CD8-positive, alpha-beta memory T cell (primary cell): ENCODE measurements at regions not wholly inside any gene's neighbourhood (a gene's known extent, or its start where the extent isn't known, plus 50 kb on each side); places are given as distances from the start of the nearest gene placed in this dataset.

ENCODE experiments used
- CTCF ChIA-PET: fragments of 350-600 bp; sonication (Branson Sonifier 250); formaldehyde crosslinking; loops from one replicate; lab custom pipeline; 2021; ENCODE audit warnings: antibody characterized with exemption; lab: Charles Lee
- POLR2A ChIA-PET: fragments of 350-600 bp; sonication (Branson Sonifier 250); formaldehyde crosslinking; loops from one replicate; lab custom pipeline; 2021; ENCODE audit warnings: antibody characterized with exemption; lab: Charles Lee
- DNase-seq, 5 donors: peaks; one replicate each; pipeline versions ENCODE4 v3.0.0 to v3.0.0-alpha.2; 2020 to 2022; ENCODE audit warnings: mixed read lengths in 1 of 5
- H3K27ac ChIP-seq: one replicate; pipeline ENCODE4 v1.7.0; 2013; ENCODE audit warnings: low read depth, mild to moderate bottlenecking, low read length, moderate library complexity
- H3K27me3 ChIP-seq: 2 replicates; pipeline ENCODE4 v1.7.0; 2013; ENCODE audit warnings: low read length, mild to moderate bottlenecking; ENCODE audit not compliant: insufficient read depth, poor library complexity, severe bottlenecking
- H3K36me3 ChIP-seq: 2 replicates; pipeline ENCODE4 v1.7.0; 2013; ENCODE audit warnings: mild to moderate bottlenecking, low read length, moderate library complexity; ENCODE audit not compliant: insufficient read depth
- H3K4me1 ChIP-seq: 2 replicates; pipeline ENCODE4 v1.7.0; 2013; ENCODE audit warnings: mild to moderate bottlenecking, low read length, moderate library complexity; ENCODE audit not compliant: insufficient read depth
- H3K4me3 ChIP-seq: 2 replicates; pipeline ENCODE4 v1.7.0; 2013; ENCODE audit warnings: mild to moderate bottlenecking, low read length
- H3K9me3 ChIP-seq: 2 replicates; pipeline ENCODE4 v1.7.0; 2013; ENCODE audit warnings: mild to moderate bottlenecking, low read length
- H3K27ac Mint-ChIP-seq, 8 donors: one replicate each; pipeline ENCODE4 v1.8.0; 2020 to 2021; ENCODE audit warnings: mixed read lengths in 8 of 8, mild to moderate bottlenecking in 6 of 8, inconsistent platforms in 3 of 8, moderate library complexity in 3 of 8
- H3K27me3 Mint-ChIP-seq, 2 donors: one replicate each; pipeline ENCODE4 v1.8.0; 2020 to 2021; ENCODE audit warnings: mixed read lengths in 2 of 2, mild to moderate bottlenecking in 1 of 2, moderate library complexity in 1 of 2
- H3K36me3 Mint-ChIP-seq, 3 donors: one replicate each; pipeline ENCODE4 v1.8.0; 2020 to 2021; ENCODE audit warnings: mixed read lengths in 3 of 3, inconsistent platforms in 1 of 3, mild to moderate bottlenecking in 1 of 3
- H3K4me1 Mint-ChIP-seq, 3 donors: one replicate each; pipeline ENCODE4 v1.8.0; 2020 to 2021; ENCODE audit warnings: mixed read lengths in 3 of 3, inconsistent platforms in 1 of 3, mild to moderate bottlenecking in 1 of 3
- H3K4me3 Mint-ChIP-seq, 7 donors: one replicate each; pipeline ENCODE4 v1.8.0; 2020 to 2021; ENCODE audit warnings: mixed read lengths in 7 of 7, mild to moderate bottlenecking in 6 of 7, moderate library complexity in 4 of 7, inconsistent platforms in 2 of 7
- H3K9me3 Mint-ChIP-seq, 5 donors: one replicate each; pipeline ENCODE4 v1.8.0; 2020 to 2022; ENCODE audit warnings: mixed read lengths in 5 of 5, mild to moderate bottlenecking in 3 of 5, moderate library complexity in 2 of 5, inconsistent platforms in 1 of 5

DNA sequence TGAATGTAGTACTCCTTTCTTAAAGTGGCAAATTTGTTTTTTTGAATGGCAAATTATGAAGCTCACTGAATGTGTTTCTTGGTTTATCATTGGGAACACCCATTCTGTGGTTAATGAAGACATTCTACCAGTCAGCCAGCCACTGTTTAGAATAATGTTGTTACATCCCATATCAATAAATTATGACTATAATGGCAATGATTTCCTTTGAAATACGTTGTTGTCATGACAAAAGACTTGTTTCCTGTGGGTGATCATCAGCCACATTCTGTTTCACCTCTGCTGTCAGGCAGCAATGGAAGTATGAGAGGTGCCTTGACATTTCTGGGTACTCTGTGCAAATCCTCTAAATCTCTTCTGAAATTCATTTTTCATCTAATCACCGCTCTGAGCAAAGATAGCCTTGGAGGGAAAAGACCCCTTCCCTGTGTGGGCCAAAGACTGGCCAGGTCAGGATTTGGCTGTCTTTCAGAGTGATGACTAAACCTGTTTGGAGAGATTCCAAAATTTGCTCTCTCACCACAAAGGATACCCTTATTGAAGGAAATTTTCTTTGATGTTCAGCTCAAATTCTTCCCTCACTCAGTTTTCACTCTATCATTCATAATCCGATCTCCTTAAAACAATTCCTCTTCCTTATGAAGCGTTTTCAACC is 869.2 kb downstream of the BCL11A start:
- DNase-seq: no peak
- no peak overlapping the region for H3K4me3 Mint-ChIP-seq
- H3K36me3 Mint-ChIP-seq: no peaks in the 10 kb centered on the region
- peaks cover 0 to 2% of the 10 kb centered on the region in 2 donors for H3K27me3 Mint-ChIP-seq
- H3K27ac Mint-ChIP-seq: no peak overlapping the region
- no peaks in the 10 kb centered on the region for H3K27me3 ChIP-seq
- H3K36me3 ChIP-seq: no peaks in the 10 kb centered on the region
- no peaks in the 10 kb centered on the region for H3K9me3 ChIP-seq
- no peak overlapping the region for H3K27ac ChIP-seq
- POLR2A ChIA-PET: no interaction called here
- H3K4me1 ChIP-seq: no peaks in the 10 kb centered on the region
- CTCF ChIA-PET: no interaction called here
- peaks cover 9 to 13% (median 10%) of the 10 kb centered on the region in 5 donors for H3K9me3 Mint-ChIP-seq
- H3K4me3 ChIP-seq: no peak overlapping the region
- H3K4me1 Mint-ChIP-seq: no peaks in the 10 kb centered on the region

DNA sequence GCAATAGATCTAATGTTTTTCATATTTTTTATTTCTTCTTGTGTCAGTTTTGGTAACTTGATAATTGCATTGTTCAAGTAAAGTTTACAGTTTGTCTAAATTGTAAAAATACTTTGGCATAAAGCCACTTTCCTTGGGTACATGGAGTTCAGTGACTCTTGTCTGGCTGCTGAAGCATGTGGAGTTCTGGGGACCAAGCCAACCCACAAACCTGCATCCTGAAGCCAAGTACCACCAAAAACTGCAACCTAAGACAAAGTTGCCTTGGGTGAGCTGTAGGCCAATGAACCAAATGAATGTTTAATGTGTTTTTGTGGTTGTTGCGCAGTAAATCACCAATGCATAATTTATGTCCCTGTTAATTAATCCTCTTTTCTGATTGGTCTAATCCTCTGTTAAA is 872.6 kb downstream of the BCL11A start:
- no peaks in the 10 kb centered on the region for H3K36me3 Mint-ChIP-seq
- Histone ChIP-seq H3K9me3 (no peaks in the 10 kb centered on the region), H3K27ac (no peak overlapping the region), H3K36me3 (no peaks in the 10 kb centered on the region), H3K27me3 (no peaks in the 10 kb centered on the region), H3K4me3 (no peak overlapping the region), H3K4me1 (no peaks in the 10 kb centered on the region)
- H3K4me3 Mint-ChIP-seq: no peak overlapping the region
- peaks cover 0 to 2% of the 10 kb centered on the region in 2 donors for H3K27me3 Mint-ChIP-seq
- H3K9me3 Mint-ChIP-seq: peaks cover 2 to 8% (median 7%) of the 10 kb centered on the region in 5 donors
- ChIA-PET CTCF (no interaction called here), POLR2A (no interaction called here)
- no peaks in the 10 kb centered on the region for H3K4me1 Mint-ChIP-seq
- H3K27ac Mint-ChIP-seq: no peak overlapping the region
- no peak for DNase-seq

DNA sequence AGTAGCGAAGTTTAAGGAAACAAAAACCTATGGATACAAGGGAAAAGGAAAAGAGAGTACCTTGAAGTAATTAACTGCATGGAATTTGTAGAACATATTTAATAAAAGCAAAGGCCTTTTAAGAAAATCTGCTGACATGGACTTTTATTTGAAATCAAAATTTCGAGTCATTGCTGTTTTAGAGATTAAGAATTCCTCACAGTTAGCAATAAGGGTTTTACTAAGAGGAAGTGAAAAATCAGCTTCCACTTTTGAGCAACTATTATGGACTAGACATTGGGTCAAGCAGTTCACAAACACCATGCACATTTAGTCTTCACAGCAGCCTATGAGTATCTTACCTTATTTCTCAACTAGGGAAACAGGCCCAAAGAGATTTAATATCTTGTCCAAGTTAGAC is 876.3 kb downstream of the BCL11A start:
- no peak overlapping the region for H3K4me3 ChIP-seq
- no peak overlapping the region for H3K4me3 Mint-ChIP-seq
- H3K27ac Mint-ChIP-seq: no peak overlapping the region
- H3K9me3 ChIP-seq: no peaks in the 10 kb centered on the region
- CTCF ChIA-PET: no interaction called here
- H3K9me3 Mint-ChIP-seq: peaks cover 0 to 6% (median 2%) of the 10 kb centered on the region in 5 donors
- H3K27ac ChIP-seq: no peak overlapping the region
- POLR2A ChIA-PET: no interaction called here
- H3K4me1 Mint-ChIP-seq: no peaks in the 10 kb centered on the region
- DNase-seq: no peak
- no peaks in the 10 kb centered on the region for H3K4me1 ChIP-seq
- no peaks in the 10 kb centered on the region for H3K36me3 Mint-ChIP-seq
- no peaks in the 10 kb centered on the region for H3K27me3 ChIP-seq
- H3K36me3 ChIP-seq: no peaks in the 10 kb centered on the region
- no peaks in the 10 kb centered on the region for H3K27me3 Mint-ChIP-seq

DNA sequence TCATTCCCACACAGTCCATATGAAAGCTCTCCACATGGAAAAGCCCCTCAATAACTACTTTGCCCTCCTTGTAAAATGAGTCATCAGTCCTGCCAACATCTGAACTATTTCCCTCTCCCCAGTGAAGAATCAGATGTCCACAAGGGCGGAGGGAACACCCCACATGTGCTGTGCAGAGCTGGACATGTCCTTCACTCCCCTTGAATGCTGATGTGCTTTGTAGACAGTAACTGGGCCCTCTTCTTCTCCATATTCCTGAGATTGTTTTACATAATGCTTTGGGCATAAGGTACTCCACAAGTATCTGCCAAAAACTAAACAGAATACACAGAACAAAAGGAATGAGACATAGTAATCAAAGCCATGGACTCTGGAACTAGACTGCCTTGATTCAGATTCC is 879.4 kb downstream of the BCL11A start:
- H3K27ac ChIP-seq: no peak overlapping the region
- H3K4me3 Mint-ChIP-seq: no peak overlapping the region
- CTCF ChIA-PET: no interaction called here

DNA sequence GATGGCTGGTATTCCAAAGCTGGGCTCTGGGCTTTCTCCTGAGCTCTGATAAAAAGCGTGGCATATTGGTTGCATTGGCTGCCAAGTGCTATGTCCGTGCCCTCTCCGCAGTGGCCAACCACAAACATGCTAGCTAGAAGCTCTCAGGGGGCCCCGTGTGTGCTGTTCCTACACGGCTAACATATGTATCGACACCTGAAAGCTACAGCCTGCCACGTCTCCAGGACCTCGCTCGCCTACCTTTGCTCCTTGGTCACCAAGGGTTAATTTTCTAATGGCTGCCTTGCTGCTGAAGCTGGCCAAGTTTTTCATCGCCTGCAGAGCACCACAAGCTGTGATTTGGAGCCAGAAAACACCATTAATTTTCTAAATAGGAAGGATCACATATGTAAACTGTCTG is 888.4 kb downstream of the BCL11A start:
- ChIA-PET POLR2A (no interaction called here), CTCF (no interaction called here)
- Histone ChIP-seq H3K4me3 (no peak overlapping the region), H3K36me3 (no peaks in the 10 kb centered on the region), H3K9me3 (no peaks in the 10 kb centered on the region), H3K27me3 (no peaks in the 10 kb centered on the region), H3K27ac (no peak overlapping the region), H3K4me1 (no peaks in the 10 kb centered on the region)
- Mint-ChIP-seq H3K4me1 (no peaks in the 10 kb centered on the region), H3K27ac (no peak overlapping the region), H3K36me3 (no peaks in the 10 kb centered on the region), H3K4me3 (no peak overlapping the region), H3K9me3 (peaks cover 0 to 7% (median 0%) of the 10 kb centered on the region in 5 donors), H3K27me3 (no peaks in the 10 kb centered on the region)
- DNase-seq: no peak

More for the DNA sequence above, 879.4 kb downstream of the BCL11A start:
- Histone ChIP-seq H3K36me3 (no peaks in the 10 kb centered on the region), H3K9me3 (no peaks in the 10 kb centered on the region), H3K27me3 (no peaks in the 10 kb centered on the region), H3K4me3 (no peak overlapping the region), H3K4me1 (no peaks in the 10 kb centered on the region)
- no peaks in the 10 kb centered on the region for H3K36me3 Mint-ChIP-seq
- no peak for DNase-seq
- H3K27me3 Mint-ChIP-seq: no peaks in the 10 kb centered on the region
- POLR2A ChIA-PET: interaction anchor here (0.6 kb wide), 1 partner anchor 331 kb away, joined by 4 read pairs; no protein-coding TSS in a partner anchor
- H3K9me3 Mint-ChIP-seq: no peaks in the 10 kb centered on the region
- H3K4me1 Mint-ChIP-seq: no peaks in the 10 kb centered on the region
- H3K27ac Mint-ChIP-seq: no peak overlapping the region

DNA sequence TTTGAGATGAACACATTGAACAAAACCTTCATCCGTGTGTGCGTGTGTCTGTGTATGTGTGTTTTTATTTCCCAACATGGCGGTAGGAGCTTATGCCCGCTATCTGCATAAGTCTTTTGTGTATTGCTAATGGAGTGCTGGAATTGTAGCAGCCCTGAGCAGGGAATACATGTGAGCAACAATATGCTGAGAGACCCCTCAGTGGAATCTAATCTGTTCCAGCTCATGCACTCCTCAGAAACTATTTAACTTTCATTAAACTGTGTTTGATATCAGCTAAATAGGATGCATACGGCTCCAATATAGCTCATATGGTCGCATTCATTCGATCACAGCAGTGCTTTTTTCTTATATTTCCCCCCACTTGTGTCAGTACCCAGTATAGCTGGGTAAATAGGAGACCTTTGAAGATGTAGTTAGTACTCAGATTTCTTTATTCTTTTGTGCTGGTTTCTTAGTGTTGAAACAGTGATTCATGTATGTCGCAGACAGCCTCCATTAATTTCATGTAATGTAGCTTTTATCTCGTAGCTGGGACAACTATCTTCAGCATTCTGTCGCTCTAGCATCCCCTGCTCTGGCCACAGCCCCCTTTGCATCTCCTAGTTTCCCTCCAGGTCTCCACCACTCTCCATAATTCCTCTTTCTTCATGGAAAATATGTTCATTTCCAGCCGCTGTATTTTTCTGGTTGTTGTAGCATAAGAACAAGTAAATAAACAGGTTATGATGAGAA is 891.2 kb downstream of the BCL11A start:
- Mint-ChIP-seq H3K9me3 (peaks cover 0 to 7% (median 0%) of the 10 kb centered on the region in 5 donors), H3K27ac (no peak overlapping the region), H3K27me3 (no peaks in the 10 kb centered on the region), H3K4me1 (no peaks in the 10 kb centered on the region), H3K36me3 (no peaks in the 10 kb centered on the region), H3K4me3 (no peak overlapping the region)
- no peak overlapping the region for H3K4me3 ChIP-seq
- no peaks in the 10 kb centered on the region for H3K4me1 ChIP-seq
- no peak overlapping the region for H3K27ac ChIP-seq
- ChIA-PET CTCF (no interaction called here), POLR2A (no interaction called here)
- H3K36me3 ChIP-seq: no peaks in the 10 kb centered on the region
- H3K27me3 ChIP-seq: no peaks in the 10 kb centered on the region
- DNase-seq: no peak
- no peaks in the 10 kb centered on the region for H3K9me3 ChIP-seq

DNA sequence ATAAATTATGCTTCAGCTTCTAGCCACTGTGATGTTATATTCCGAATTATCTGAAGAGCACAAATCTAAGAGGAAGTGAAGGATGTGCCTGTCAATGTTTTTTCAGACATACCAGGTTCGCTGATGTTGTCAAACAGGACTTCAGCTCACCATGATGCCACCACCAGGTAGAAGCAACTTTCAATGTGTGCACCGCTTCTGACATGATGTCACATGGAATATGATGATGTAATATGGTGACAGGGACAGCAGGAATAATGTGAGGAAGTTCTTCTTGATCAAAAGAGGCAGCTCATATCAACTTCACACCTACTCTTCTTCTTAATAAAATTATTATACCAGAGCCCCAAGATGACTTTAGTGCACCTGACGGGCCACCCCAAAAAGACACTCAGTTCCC is 893.2 kb downstream of the BCL11A start:
- Histone ChIP-seq H3K4me3 (no peak overlapping the region), H3K4me1 (no peaks in the 10 kb centered on the region), H3K36me3 (no peaks in the 10 kb centered on the region), H3K27me3 (no peaks in the 10 kb centered on the region), H3K27ac (no peak overlapping the region), H3K9me3 (no peaks in the 10 kb centered on the region)
- H3K27me3 Mint-ChIP-seq: no peaks in the 10 kb centered on the region
- ChIA-PET CTCF (no interaction called here), POLR2A (no interaction called here)
- peaks cover 0 to 3% (median 0%) of the 10 kb centered on the region in 5 donors for H3K9me3 Mint-ChIP-seq
- DNase-seq: no peak
- H3K4me3 Mint-ChIP-seq: no peak overlapping the region
- H3K36me3 Mint-ChIP-seq: no peaks in the 10 kb centered on the region
- H3K4me1 Mint-ChIP-seq: no peaks in the 10 kb centered on the region
- no peak overlapping the region for H3K27ac Mint-ChIP-seq

DNA sequence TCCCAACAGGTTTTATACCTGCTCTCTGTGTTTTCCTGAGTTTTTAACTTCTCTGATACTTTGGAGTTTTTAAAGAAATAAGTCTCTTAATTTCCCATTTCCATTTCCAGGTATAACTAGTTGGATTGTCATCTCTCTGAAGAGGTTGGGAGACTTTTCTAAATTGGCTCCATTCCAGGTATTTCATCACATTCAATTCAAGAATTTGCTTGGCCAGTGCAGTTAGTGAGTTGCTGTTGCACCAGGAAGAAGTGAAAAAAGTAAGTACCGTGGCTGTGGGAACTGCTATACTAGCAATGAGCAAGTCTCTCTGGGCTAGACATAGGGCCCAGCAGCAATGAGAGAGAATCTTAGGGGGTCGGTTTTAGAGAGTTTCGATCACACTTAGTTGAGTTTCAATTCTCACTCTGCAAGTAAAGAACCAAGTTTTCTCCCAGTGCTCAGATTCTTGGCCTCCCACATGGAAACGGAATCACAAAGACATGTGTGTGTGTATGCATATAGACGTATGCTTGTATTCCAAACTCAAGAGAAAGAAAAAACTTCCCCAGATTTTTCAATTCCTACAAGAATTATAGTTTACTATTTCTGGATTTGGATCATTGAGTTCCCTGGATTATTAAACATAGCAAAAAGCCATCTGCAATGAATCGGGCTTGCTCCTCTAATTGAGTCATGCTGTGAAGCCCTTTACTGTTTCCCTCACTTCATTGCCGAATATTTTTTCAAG is 894.4 kb downstream of the BCL11A start:
- ChIA-PET CTCF (no interaction called here), POLR2A (no interaction called here)
- Histone ChIP-seq H3K27me3 (no peaks in the 10 kb centered on the region), H3K27ac (no peak overlapping the region), H3K4me1 (no peaks in the 10 kb centered on the region), H3K36me3 (no peaks in the 10 kb centered on the region), H3K4me3 (no peak overlapping the region), H3K9me3 (no peaks in the 10 kb centered on the region)
- no peaks in the 10 kb centered on the region for H3K4me1 Mint-ChIP-seq
- H3K27me3 Mint-ChIP-seq: no peaks in the 10 kb centered on the region
- no peak overlapping the region for H3K4me3 Mint-ChIP-seq
- no peak for DNase-seq
- no peak overlapping the region for H3K27ac Mint-ChIP-seq
- peaks cover 0 to 1% (median 0%) of the 10 kb centered on the region in 5 donors for H3K9me3 Mint-ChIP-seq
- no peaks in the 10 kb centered on the region for H3K36me3 Mint-ChIP-seq
